BE2C (cell line): ENCODE measurements at regions not wholly inside any gene's neighbourhood (a gene's known extent, or its start where the extent isn't known, plus 50 kb on each side); places are given as distances from the start of the nearest gene placed in this dataset.

Source experiments
- DNase-seq: peaks from one replicate; pipeline ENCODE4 v3.0.0-alpha.2; 2020
- H3K27me3 ChIP-seq: fragments of 250-450 bp; sonication (Bioruptor Pico); 2 replicates; pipeline ENCODE4 v1.5.1; 2020; ENCODE audit warnings: mild to moderate bottlenecking
- H3K36me3 ChIP-seq: fragments of 250-450 bp; sonication (Bioruptor Pico); 2 replicates; pipeline ENCODE4 v1.5.1; 2020; ENCODE audit warnings: mild to moderate bottlenecking
- H3K4me1 ChIP-seq: fragments of 250-450 bp; sonication (Bioruptor Pico); 2 replicates; pipeline ENCODE4 v1.5.1; 2020
- H3K4me3 ChIP-seq: 2 replicates; pipeline ENCODE4 v1.5.1; 2011; ENCODE audit warnings: low read depth, low read length
- H3K9me3 ChIP-seq: fragments of 250-450 bp; sonication (Bioruptor Pico); 2 replicates; pipeline ENCODE4 v1.5.1; 2020
- CTCF ChIP-seq: IDR thresholded peaks from 2 replicates; pipeline ENCODE4 v1.5.1; 2012; ENCODE audit warnings: mild to moderate bottlenecking, low read depth, low read length

GRCh38 chr5:156153602-156154001, 173.4 kb upstream of the SGCD start:
- no peaks in the 10 kb centered on the region for H3K27me3 ChIP-seq
- H3K4me1 ChIP-seq = no peaks in the 10 kb centered on the region
- no peaks in the 10 kb centered on the region; the same call in 1 of the 2 replicates for H3K9me3 ChIP-seq
- no peak overlapping the region for H3K4me3 ChIP-seq
- H3K36me3 ChIP-seq = no peaks in the 10 kb centered on the region
- DNase-seq = no peak
- no peak for TF ChIP-seq CTCF

- no peak for DNase-seq
- H3K36me3 ChIP-seq = no peaks in the 10 kb centered on the region
- H3K9me3 ChIP-seq = no peaks in the 10 kb centered on the region
- no peaks in the 10 kb centered on the region for H3K4me1 ChIP-seq
- no peak for TF ChIP-seq CTCF
- H3K27me3 ChIP-seq = no peaks in the 10 kb centered on the region
- H3K4me3 ChIP-seq = no peak overlapping the region
Measured at GRCh38 chr5:156154757-156155156, 172.2 kb upstream of the SGCD start.

GRCh38 chr5:156155598-156155997, 171.4 kb upstream of the SGCD start:
- H3K4me1 ChIP-seq = no peaks in the 10 kb centered on the region
- TF ChIP-seq CTCF = no peak
- no peak for DNase-seq
- H3K4me3 ChIP-seq = no peak overlapping the region
- no peaks in the 10 kb centered on the region for H3K9me3 ChIP-seq
- H3K36me3 ChIP-seq = no peaks in the 10 kb centered on the region
- H3K27me3 ChIP-seq = no peaks in the 10 kb centered on the region

- Histone ChIP-seq H3K4me1 (no peaks in the 10 kb centered on the region), H3K4me3 (no peak overlapping the region), H3K36me3 (no peaks in the 10 kb centered on the region), H3K9me3 (no peaks in the 10 kb centered on the region), H3K27me3 (no peaks in the 10 kb centered on the region)
- no peak for DNase-seq
- no peak for TF ChIP-seq CTCF
Measured at GRCh38 chr5:156164306-156164705, 162.7 kb upstream of the SGCD start.

GRCh38 chr5:156169495-156169894, 157.5 kb upstream of the SGCD start:
- no peaks in the 10 kb centered on the region for H3K4me1 ChIP-seq
- DNase-seq = no peak
- TF ChIP-seq CTCF = no peak
- no peaks in the 10 kb centered on the region for H3K9me3 ChIP-seq
- H3K4me3 ChIP-seq = no peak overlapping the region
- H3K36me3 ChIP-seq = no peaks in the 10 kb centered on the region
- no peaks in the 10 kb centered on the region for H3K27me3 ChIP-seq

- Histone ChIP-seq H3K4me1 (no peaks in the 10 kb centered on the region), H3K36me3 (no peaks in the 10 kb centered on the region), H3K9me3 (no peaks in the 10 kb centered on the region), H3K27me3 (no peaks in the 10 kb centered on the region), H3K4me3 (no peak overlapping the region)
- TF ChIP-seq CTCF = no peak
- no peak for DNase-seq
Measured at GRCh38 chr5:156170351-156170961, 156.5 kb upstream of the SGCD start.
